ENCODE measurements at regions not wholly inside any gene's neighbourhood (a gene's known extent, or its start where the extent isn't known, plus 50 kb on each side); places are given as distances from the start of the nearest gene placed in this dataset.

GRCh38 chr7:23887660-23888059 is 177.6 kb downstream of the STK31 start:
- no peak for DNase-seq (ENCODE audit: low spot score in 2 of 2)
- H3K27ac ChIP-seq, result no peak overlapping the region
- no peak overlapping the region for H3K4me3 ChIP-seq
- H3K36me3 ChIP-seq, result no peaks in the 10 kb centered on the region
- intact Hi-C loops (cut with DNase I; ENCODE audit: low total_unique reads), result loop anchor here (5.0 kb wide), 1 partner anchor 405 kb away; no protein-coding TSS in a partner anchor
- H3K4me1 ChIP-seq, result no peaks in the 10 kb centered on the region
- no peak for TF ChIP-seq CTCF (IDR thresholded peaks at IDR 0.05)
- TF ChIP-seq POLR2AphosphoS5 (IDR thresholded peaks at IDR 0.05), result no peak
- TF ChIP-seq POLR2A (IDR thresholded peaks at IDR 0.05), result no peak
- no peaks in the 10 kb centered on the region for H3K9me3 ChIP-seq
- H3K27me3 ChIP-seq, result no peaks in the 10 kb centered on the region

- Histone ChIP-seq H3K36me3 (no peaks in the 10 kb centered on the region), H3K27me3 (no peaks in the 10 kb centered on the region), H3K27ac (no peak overlapping the region), H3K4me3 (no peak overlapping the region), H3K4me1 (no peaks in the 10 kb centered on the region), H3K9me3 (no peaks in the 10 kb centered on the region)
- intact Hi-C loops (cut with DNase I; ENCODE audit: low total_unique reads), result loop anchor here (5.0 kb wide), 1 partner anchor 403 kb away; no protein-coding TSS in a partner anchor
- DNase-seq (ENCODE audit: low spot score in 2 of 2), result no peak
- TF ChIP-seq POLR2AphosphoS5 (IDR thresholded peaks at IDR 0.05) (no peak), POLR2A (IDR thresholded peaks at IDR 0.05) (no peak)
Observed at GRCh38 chr7:23888958-23889357, 178.9 kb downstream of the STK31 start.

- no peak overlapping the region for H3K4me3 ChIP-seq
- no peak overlapping the region for H3K27ac ChIP-seq
- H3K27me3 ChIP-seq, result no peaks in the 10 kb centered on the region
- H3K9me3 ChIP-seq, result no peaks in the 10 kb centered on the region
- intact Hi-C loops (cut with DNase I; ENCODE audit: low total_unique reads), result loop anchor here (5.0 kb wide), 1 partner anchor 403 kb away; no protein-coding TSS in a partner anchor
- no peaks in the 10 kb centered on the region for H3K4me1 ChIP-seq
- H3K36me3 ChIP-seq, result no peaks in the 10 kb centered on the region
- no peak for DNase-seq (ENCODE audit: low spot score in 2 of 2)
- TF ChIP-seq POLR2AphosphoS5 (IDR thresholded peaks at IDR 0.05) (no peak), CTCF (IDR thresholded peaks at IDR 0.05) (no peak), POLR2A (IDR thresholded peaks at IDR 0.05) (no peak)
Observed at GRCh38 chr7:23889566-23889965, 179.5 kb downstream of the STK31 start.

DNA sequence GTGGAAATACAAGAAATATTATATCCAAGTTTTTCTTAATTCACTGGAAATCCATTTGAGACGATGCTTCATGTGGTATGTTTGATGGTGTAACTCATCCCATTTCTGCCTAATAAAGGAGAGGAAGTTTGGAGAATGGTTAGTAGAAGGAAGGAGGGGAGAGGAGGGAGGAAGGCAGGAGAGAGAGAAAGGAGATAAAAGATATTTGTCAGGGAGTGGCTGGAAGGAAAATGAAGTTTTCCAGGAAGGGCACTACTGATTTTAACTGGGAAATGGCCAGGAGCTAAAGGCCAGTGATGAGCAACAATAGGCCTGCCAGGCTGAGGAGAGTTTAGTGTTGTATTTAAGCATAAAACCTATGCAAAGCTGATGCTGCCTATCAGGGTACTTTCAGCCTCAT is 182.0 kb downstream of the STK31 start:
- no peaks in the 10 kb centered on the region for H3K4me1 ChIP-seq
- H3K27me3 ChIP-seq, result no peaks in the 10 kb centered on the region
- TF ChIP-seq CTCF (IDR thresholded peaks at IDR 0.05), result no peak
- TF ChIP-seq POLR2AphosphoS5 (IDR thresholded peaks at IDR 0.05), result no peak
- no peak for TF ChIP-seq POLR2A (IDR thresholded peaks at IDR 0.05)
- no peaks in the 10 kb centered on the region for H3K36me3 ChIP-seq
- H3K4me3 ChIP-seq, result no peak overlapping the region
- no peaks in the 10 kb centered on the region for H3K9me3 ChIP-seq
- H3K27ac ChIP-seq, result no peak overlapping the region
- intact Hi-C loops (cut with DNase I; ENCODE audit: low total_unique reads), result no loop called here
- no peak for DNase-seq (ENCODE audit: low spot score in 2 of 2)

GRCh38 chr7:23893176-23893941 is 183.3 kb downstream of the STK31 start:
- Histone ChIP-seq H3K36me3 (no peaks in the 10 kb centered on the region), H3K9me3 (no peaks in the 10 kb centered on the region), H3K27ac (no peak overlapping the region), H3K4me3 (no peak overlapping the region), H3K27me3 (no peaks in the 10 kb centered on the region), H3K4me1 (no peaks in the 10 kb centered on the region)
- TF ChIP-seq POLR2A (IDR thresholded peaks at IDR 0.05) (no peak), POLR2AphosphoS5 (IDR thresholded peaks at IDR 0.05) (no peak), CTCF (IDR thresholded peaks at IDR 0.05) (no peak)
- intact Hi-C loops (cut with DNase I; ENCODE audit: low total_unique reads), result no loop called here
- no peak for DNase-seq (ENCODE audit: low spot score in 2 of 2)
